Gastroesophageal sphincter (tissue), 4 donors: ENCODE measurements at regions not wholly inside any gene's neighbourhood (a gene's known extent, or its start where the extent isn't known, plus 50 kb on each side); places are given as distances from the start of the nearest gene placed in this dataset.

ENCODE experiments used
- ATAC-seq: fragments of 150-250 bp; one replicate; pipeline ENCODE4 v1.9.1; 2016; ENCODE audit warnings: mild to moderate bottlenecking, moderate library complexity
- H3K27ac ChIP-seq, 4 donors: fragments of 200-600 bp; sonication (generic) in 3 of 4; 1 replicate in 3 of 4; 2 replicates in 1 of 4; pipeline ENCODE4 v1.5.1; 2016 to 2019
- H3K27me3 ChIP-seq: fragments of 200-600 bp; sonication (generic); one replicate; pipeline ENCODE4 v1.5.1; 2019
- H3K36me3 ChIP-seq, 2 donors: fragments of 200-600 bp; sonication (generic); one replicate each; pipeline ENCODE4 v1.5.1; 2019; ENCODE audit warnings: control low read depth in 1 of 2
- H3K4me1 ChIP-seq, 3 donors: fragments of 200-600 bp; sonication (generic); 1 replicate in 2 of 3; 2 replicates in 1 of 3; pipeline ENCODE4 v1.5.1; 2016 to 2019; ENCODE audit warnings: control low read depth in 2 of 3
- H3K4me3 ChIP-seq, 2 donors: fragments of 200-600 bp; sonication (generic); one replicate each; pipeline ENCODE4 v1.5.1; 2019; ENCODE audit warnings: mild to moderate bottlenecking in 1 of 2, moderate library complexity in 1 of 2
- H3K9me3 ChIP-seq, 3 donors: fragments of 200-600 bp; sonication (generic); one replicate each; pipeline ENCODE4 v1.5.1; 2017 to 2019; ENCODE audit warnings: control low read depth in 2 of 3
- EP300 ChIP-seq: sonication (generic); formaldehyde crosslinking; IDR thresholded peaks from one replicate; pipeline ENCODE4 v1.6.1; 2017; ENCODE audit warnings: antibody characterized with exemption, mild to moderate bottlenecking
- POLR2A ChIP-seq, 2 donors: fragments of 450-650 bp; IDR thresholded peaks; one replicate each; pipeline ENCODE4 v1.6.1; 2017; ENCODE audit warnings: antibody characterized with exemption in 2 of 2, mild to moderate bottlenecking in 2 of 2, moderate library complexity in 1 of 2
- POLR2AphosphoS5 ChIP-seq: sonication (generic); formaldehyde crosslinking; IDR thresholded peaks from one replicate; pipeline ENCODE4 v1.6.1; 2017; ENCODE audit warnings: antibody characterized with exemption
- WGBS, 2 donors: methylation state at CpG; one replicate each; pipeline ENCODE4 v1.1.5; 2018; ENCODE audit warnings: low coverage in 1 of 2; 5-methylcytosine and 5-hydroxymethylcytosine counted together
- TF ChIP-seq, protein P1 (sequence below), 4 experiments: fragments of 200-600 bp in 2 of 4; fragments of 450-650 bp in 2 of 4; sonication (generic) in 1 of 4; IDR thresholded peaks; one replicate each; pipeline ENCODE4 v1.5.1; 2017 to 2019; ENCODE audit warnings: antibody characterized with exemption in 4 of 4, mild to moderate bottlenecking in 2 of 4, moderate library complexity in 2 of 4

- no peaks in the 10 kb centered on the region for H3K4me1 ChIP-seq
- no peak overlapping the region for H3K4me3 ChIP-seq
- H3K36me3 ChIP-seq = no peaks in the 10 kb centered on the region
- no peaks in the 10 kb centered on the region for H3K9me3 ChIP-seq
- WGBS, 2 donors = 67 to 76% methylated on average over 3 of the region's 3 CpGs
- H3K27ac ChIP-seq = no peak overlapping the region
- TF ChIP-seq POLR2A (IDR thresholded peaks at IDR 0.05) (no peak), EP300 (no peak), POLR2AphosphoS5 (no peak)
- TF ChIP-seq, protein P1, sequence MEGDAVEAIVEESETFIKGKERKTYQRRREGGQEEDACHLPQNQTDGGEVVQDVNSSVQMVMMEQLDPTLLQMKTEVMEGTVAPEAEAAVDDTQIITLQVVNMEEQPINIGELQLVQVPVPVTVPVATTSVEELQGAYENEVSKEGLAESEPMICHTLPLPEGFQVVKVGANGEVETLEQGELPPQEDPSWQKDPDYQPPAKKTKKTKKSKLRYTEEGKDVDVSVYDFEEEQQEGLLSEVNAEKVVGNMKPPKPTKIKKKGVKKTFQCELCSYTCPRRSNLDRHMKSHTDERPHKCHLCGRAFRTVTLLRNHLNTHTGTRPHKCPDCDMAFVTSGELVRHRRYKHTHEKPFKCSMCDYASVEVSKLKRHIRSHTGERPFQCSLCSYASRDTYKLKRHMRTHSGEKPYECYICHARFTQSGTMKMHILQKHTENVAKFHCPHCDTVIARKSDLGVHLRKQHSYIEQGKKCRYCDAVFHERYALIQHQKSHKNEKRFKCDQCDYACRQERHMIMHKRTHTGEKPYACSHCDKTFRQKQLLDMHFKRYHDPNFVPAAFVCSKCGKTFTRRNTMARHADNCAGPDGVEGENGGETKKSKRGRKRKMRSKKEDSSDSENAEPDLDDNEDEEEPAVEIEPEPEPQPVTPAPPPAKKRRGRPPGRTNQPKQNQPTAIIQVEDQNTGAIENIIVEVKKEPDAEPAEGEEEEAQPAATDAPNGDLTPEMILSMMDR (IDR thresholded peaks at IDR 0.05) = no peak
- no peak for ATAC-seq
- no peaks in the 10 kb centered on the region for H3K27me3 ChIP-seq
Observed at GRCh38 chr5:29942089-29942488, 1251.4 kb upstream of the CDH6 start.

GRCh38 chr5:29939988-29940387, 1253.5 kb upstream of the CDH6 start:
- H3K4me3 ChIP-seq = no peak overlapping the region
- H3K27ac ChIP-seq = no peak overlapping the region
- H3K27me3 ChIP-seq = no peaks in the 10 kb centered on the region
- H3K4me1 ChIP-seq = no peaks in the 10 kb centered on the region
- H3K36me3 ChIP-seq = no peaks in the 10 kb centered on the region
- whole genome bisulfite sequencing, 2 donors = 80 to 87% methylated on average over 1 of the region's 1 CpG
- no peaks in the 10 kb centered on the region for H3K9me3 ChIP-seq
- no peak for ATAC-seq
- TF ChIP-seq EP300 (no peak), POLR2AphosphoS5 (no peak), POLR2A (IDR thresholded peaks at IDR 0.05) (no peak)
- TF ChIP-seq, protein P1 (IDR thresholded peaks at IDR 0.05) = no peak

DNA sequence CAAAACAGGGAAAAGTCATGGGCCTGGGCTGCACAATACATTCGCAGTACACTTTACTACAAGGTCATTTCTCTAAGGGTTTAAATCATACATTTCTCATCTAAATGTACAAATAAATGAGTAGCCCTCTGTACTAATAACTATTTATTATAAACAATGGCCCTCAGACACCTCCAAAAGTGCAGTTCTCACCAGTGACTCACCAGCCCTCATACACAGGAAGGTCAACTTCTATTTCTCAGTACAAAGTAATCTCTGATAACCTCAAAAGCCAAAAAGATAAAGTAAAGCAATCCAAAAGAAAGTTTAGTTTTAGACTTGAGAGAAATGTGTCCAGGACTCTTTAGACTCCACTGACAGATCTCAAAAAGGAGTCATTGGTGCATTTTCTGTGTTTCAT, 1258.1 kb upstream of the CDH6 start:
- Histone ChIP-seq H3K4me1 (no peaks in the 10 kb centered on the region), H3K27me3 (no peaks in the 10 kb centered on the region), H3K9me3 (no peaks in the 10 kb centered on the region), H3K4me3 (no peak overlapping the region), H3K27ac (no peak overlapping the region), H3K36me3 (no peaks in the 10 kb centered on the region)
- 69 to 82% methylated on average over 1 of the region's 1 CpG for WGBS, 2 donors
- TF ChIP-seq, protein P1 (IDR thresholded peaks at IDR 0.05) = no peak
- no peak for TF ChIP-seq POLR2A (IDR thresholded peaks at IDR 0.05)
- no peak for TF ChIP-seq EP300
- TF ChIP-seq POLR2AphosphoS5 = no peak
- ATAC-seq = no peak

GRCh38 chr5:29930316-29930715, 1263.2 kb upstream of the CDH6 start:
- TF ChIP-seq EP300 = no peak
- TF ChIP-seq, protein P1 (IDR thresholded peaks at IDR 0.05) = no peak
- TF ChIP-seq POLR2A (IDR thresholded peaks at IDR 0.05) = no peak
- TF ChIP-seq POLR2AphosphoS5 = no peak
- H3K4me1 ChIP-seq = no peaks in the 10 kb centered on the region
- no peaks in the 10 kb centered on the region for H3K27me3 ChIP-seq
- no peak overlapping the region for H3K4me3 ChIP-seq
- H3K36me3 ChIP-seq = no peaks in the 10 kb centered on the region
- 44 to 65% methylated on average over 2 to 3 of the region's 3 CpGs for WGBS, 2 donors
- ATAC-seq = no peak
- H3K9me3 ChIP-seq = no peaks in the 10 kb centered on the region
- H3K27ac ChIP-seq = no peak overlapping the region

DNA sequence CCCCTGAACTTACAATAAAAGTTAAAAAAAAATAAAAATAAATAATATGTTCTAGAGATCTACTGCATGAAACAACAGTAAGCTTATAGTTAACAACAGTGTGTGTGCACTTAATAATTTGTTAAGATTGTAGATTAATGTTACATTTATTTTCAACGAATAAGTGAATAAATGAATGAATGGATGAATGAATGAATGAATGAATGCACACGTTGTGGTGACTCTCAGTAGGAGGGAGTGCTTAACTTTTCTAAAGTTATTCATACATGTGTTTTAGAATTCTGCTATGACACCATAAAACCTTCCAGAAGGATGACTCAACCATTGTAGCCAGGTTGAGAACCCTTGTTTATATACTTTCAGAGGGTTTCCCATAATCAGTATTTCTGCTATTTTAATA, 1269.4 kb upstream of the CDH6 start:
- TF ChIP-seq EP300 (no peak), POLR2A (IDR thresholded peaks at IDR 0.05) (no peak), POLR2AphosphoS5 (no peak)
- TF ChIP-seq, protein P1 (IDR thresholded peaks at IDR 0.05) = no peak
- no peak for ATAC-seq
- H3K9me3 ChIP-seq = no peaks in the 10 kb centered on the region
- H3K4me3 ChIP-seq = no peak overlapping the region
- no peaks in the 10 kb centered on the region for H3K36me3 ChIP-seq
- no peaks in the 10 kb centered on the region for H3K4me1 ChIP-seq
- no peak overlapping the region for H3K27ac ChIP-seq
- no peaks in the 10 kb centered on the region for H3K27me3 ChIP-seq
- WGBS, 2 donors = 59 to 61% methylated on average over 2 of the region's 2 CpGs
